ENCODE measurements at regions not wholly inside any gene's neighbourhood (a gene's known extent, or its start where the extent isn't known, plus 50 kb on each side); places are given as distances from the start of the nearest gene placed in this dataset.

- no TSS peak for BruUV-seq (replicated peaks)
- DNase-seq (ENCODE audit: low read depth, low spot score) (no peak), FAIRE-seq (no peak), ATAC-seq (no peak)
- no peaks in the 10 kb centered on the region for H3K4me1 ChIP-seq (ENCODE audit: control insufficient read depth, insufficient read depth, low read length)
- H3K4me2 ChIP-seq (ENCODE audit: control insufficient read depth, insufficient read depth): no peak overlapping the region
- no peaks in the 10 kb centered on the region for H3K27me3 ChIP-seq (replicated peaks in 1 of 2; ENCODE audit: control insufficient read depth in 2 of 2, insufficient read depth in 2 of 2, low read length in 1 of 2)
- ChIA-PET CTCF (no interaction called here), POLR2A (no interaction called here), SMC1A (ENCODE audit: uncharacterized antibody, unreplicated experiment) (no interaction called here), RAD21 (ENCODE audit: unreplicated experiment) (no interaction called here)
- no peak overlapping the region for H2AFZ ChIP-seq (ENCODE audit: control insufficient read depth, low read depth, low read length)
- 21% methylated on average over 3 of the region's 3 CpGs for WGBS (ENCODE audit: insufficient coverage, insufficient replicate concordance, low lambda C conversion rate, missing lambda C conversion rate)
- no peaks in the 10 kb centered on the region for H3K79me2 ChIP-seq (ENCODE audit: control insufficient read depth, insufficient read depth, low read length)
- H3K4me3 ChIP-seq: no peak overlapping the region
- in situ Hi-C loops (cut with MboI): no loop called here
- TF ChIP-seq RCOR1 (conservative IDR thresholded peaks at IDR 0.05; ENCODE audit: low read depth, low read length) (no peak), SUZ12 (IDR thresholded peaks at IDR 0.05; ENCODE audit: unreplicated experiment) (no peak)
- TF ChIP-seq, protein P1, sequence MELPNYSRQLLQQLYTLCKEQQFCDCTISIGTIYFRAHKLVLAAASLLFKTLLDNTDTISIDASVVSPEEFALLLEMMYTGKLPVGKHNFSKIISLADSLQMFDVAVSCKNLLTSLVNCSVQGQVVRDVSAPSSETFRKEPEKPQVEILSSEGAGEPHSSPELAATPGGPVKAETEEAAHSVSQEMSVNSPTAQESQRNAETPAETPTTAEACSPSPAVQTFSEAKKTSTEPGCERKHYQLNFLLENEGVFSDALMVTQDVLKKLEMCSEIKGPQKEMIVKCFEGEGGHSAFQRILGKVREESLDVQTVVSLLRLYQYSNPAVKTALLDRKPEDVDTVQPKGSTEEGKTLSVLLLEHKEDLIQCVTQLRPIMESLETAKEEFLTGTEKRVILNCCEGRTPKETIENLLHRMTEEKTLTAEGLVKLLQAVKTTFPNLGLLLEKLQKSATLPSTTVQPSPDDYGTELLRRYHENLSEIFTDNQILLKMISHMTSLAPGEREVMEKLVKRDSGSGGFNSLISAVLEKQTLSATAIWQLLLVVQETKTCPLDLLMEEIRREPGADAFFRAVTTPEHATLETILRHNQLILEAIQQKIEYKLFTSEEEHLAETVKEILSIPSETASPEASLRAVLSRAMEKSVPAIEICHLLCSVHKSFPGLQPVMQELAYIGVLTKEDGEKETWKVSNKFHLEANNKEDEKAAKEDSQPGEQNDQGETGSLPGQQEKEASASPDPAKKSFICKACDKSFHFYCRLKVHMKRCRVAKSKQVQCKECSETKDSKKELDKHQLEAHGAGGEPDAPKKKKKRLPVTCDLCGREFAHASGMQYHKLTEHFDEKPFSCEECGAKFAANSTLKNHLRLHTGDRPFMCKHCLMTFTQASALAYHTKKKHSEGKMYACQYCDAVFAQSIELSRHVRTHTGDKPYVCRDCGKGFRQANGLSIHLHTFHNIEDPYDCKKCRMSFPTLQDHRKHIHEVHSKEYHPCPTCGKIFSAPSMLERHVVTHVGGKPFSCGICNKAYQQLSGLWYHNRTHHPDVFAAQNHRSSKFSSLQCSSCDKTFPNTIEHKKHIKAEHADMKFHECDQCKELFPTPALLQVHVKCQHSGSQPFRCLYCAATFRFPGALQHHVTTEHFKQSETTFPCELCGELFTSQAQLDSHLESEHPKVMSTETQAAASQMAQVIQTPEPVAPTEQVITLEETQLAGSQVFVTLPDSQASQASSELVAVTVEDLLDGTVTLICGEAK (IDR thresholded peaks at IDR 0.05; ENCODE audit: borderline replicate concordance): no peak
- H3K9me3 ChIP-seq (replicated peaks; ENCODE audit: control insufficient read depth, insufficient read depth, low read length): no peaks in the 10 kb centered on the region
- no peaks in the 10 kb centered on the region for H4K20me1 ChIP-seq (ENCODE audit: control insufficient read depth, insufficient read depth)
- intact Hi-C loops (cut with micrococcal nuclease; ENCODE audit: unreplicated experiment): no loop called here
- no peak overlapping the region for H3K27ac ChIP-seq (ENCODE audit: control insufficient read depth, insufficient read depth)
- H3K36me3 ChIP-seq (ENCODE audit: control insufficient read depth in 2 of 2, insufficient read depth in 2 of 2, low read length in 1 of 2): no peaks in the 10 kb centered on the region
- no peak overlapping the region for H3K9ac ChIP-seq (ENCODE audit: control insufficient read depth, insufficient read depth, low read length)
These were observed 160.8 kb downstream of the FTCDNL1 start for GRCh38 chr2:199690225-199690624.

- H3K9me3 ChIP-seq (replicated peaks; ENCODE audit: control insufficient read depth, insufficient read depth, low read length): no peaks in the 10 kb centered on the region
- no peak overlapping the region for H3K9ac ChIP-seq (ENCODE audit: control insufficient read depth, insufficient read depth, low read length)
- FAIRE-seq (no peak), ATAC-seq (no peak), DNase-seq (ENCODE audit: low read depth, low spot score) (no peak)
- in situ Hi-C loops (cut with MboI) (no loop called here), intact Hi-C loops (cut with micrococcal nuclease; ENCODE audit: unreplicated experiment) (no loop called here)
- H3K27ac ChIP-seq (ENCODE audit: control insufficient read depth, insufficient read depth): no peak overlapping the region
- H3K36me3 ChIP-seq (ENCODE audit: control insufficient read depth in 2 of 2, insufficient read depth in 2 of 2, low read length in 1 of 2): no peaks in the 10 kb centered on the region
- CTCF ChIA-PET: no interaction called here
- no peak overlapping the region for H3K4me2 ChIP-seq (ENCODE audit: control insufficient read depth, insufficient read depth)
- H3K4me1 ChIP-seq (ENCODE audit: control insufficient read depth, insufficient read depth, low read length): no peaks in the 10 kb centered on the region
- H3K4me3 ChIP-seq: no peak overlapping the region
- no TSS peak for BruUV-seq (replicated peaks)
- no peaks in the 10 kb centered on the region for H4K20me1 ChIP-seq (ENCODE audit: control insufficient read depth, insufficient read depth)
- no peak overlapping the region for H2AFZ ChIP-seq (ENCODE audit: control insufficient read depth, low read depth, low read length)
- no peaks in the 10 kb centered on the region for H3K27me3 ChIP-seq (replicated peaks in 1 of 2; ENCODE audit: control insufficient read depth in 2 of 2, insufficient read depth in 2 of 2, low read length in 1 of 2)
- POLR2A ChIA-PET: no interaction called here
- no peaks in the 10 kb centered on the region for H3K79me2 ChIP-seq (ENCODE audit: control insufficient read depth, insufficient read depth, low read length)
- RAD21 ChIA-PET (ENCODE audit: unreplicated experiment): no interaction called here
- SMC1A ChIA-PET (ENCODE audit: uncharacterized antibody, unreplicated experiment): interaction anchor here (0.7 kb wide), 1 partner anchor 995 kb away, joined by 3 read pairs; no protein-coding TSS in a partner anchor
- TF ChIP-seq RBBP5 (conservative IDR thresholded peaks at IDR 0.05) (no peak), ZNF207 (IDR thresholded peaks at IDR 0.05; ENCODE audit: borderline replicate concordance) (no peak), NR2C2 (IDR thresholded peaks at IDR 0.05; ENCODE audit: borderline replicate concordance, control insufficient read depth, insufficient read length, low read depth) (no peak), IKZF2 (IDR thresholded peaks at IDR 0.05) (no peak), MEF2B (IDR thresholded peaks at IDR 0.05; ENCODE audit: partially characterized antibody, poor library complexity, severe bottlenecking) (no peak)
These were observed 165.3 kb downstream of the FTCDNL1 start for GRCh38 chr2:199685669-199686068.
